NOMO-1 (cell line): ENCODE measurements at regions not wholly inside any gene's neighbourhood (a gene's known extent, or its start where the extent isn't known, plus 50 kb on each side); places are given as distances from the start of the nearest gene placed in this dataset.
A peak's percentile ranks its signal among the peaks of the same experiment; 100 is the strongest.
"Not testable (repeated sequence)": the region's sequence is repeated elsewhere in the genome, so short reads cannot be mapped to it uniquely, and the experiment has no call there.

Source experiments
- DNase-seq, 2 experiments: peaks; one replicate each; lab custom pipeline; 2025; ENCODE audit not compliant: unreplicated experiment in 2 of 2; lab: John Stamatoyannopoulos, UW

DNA sequence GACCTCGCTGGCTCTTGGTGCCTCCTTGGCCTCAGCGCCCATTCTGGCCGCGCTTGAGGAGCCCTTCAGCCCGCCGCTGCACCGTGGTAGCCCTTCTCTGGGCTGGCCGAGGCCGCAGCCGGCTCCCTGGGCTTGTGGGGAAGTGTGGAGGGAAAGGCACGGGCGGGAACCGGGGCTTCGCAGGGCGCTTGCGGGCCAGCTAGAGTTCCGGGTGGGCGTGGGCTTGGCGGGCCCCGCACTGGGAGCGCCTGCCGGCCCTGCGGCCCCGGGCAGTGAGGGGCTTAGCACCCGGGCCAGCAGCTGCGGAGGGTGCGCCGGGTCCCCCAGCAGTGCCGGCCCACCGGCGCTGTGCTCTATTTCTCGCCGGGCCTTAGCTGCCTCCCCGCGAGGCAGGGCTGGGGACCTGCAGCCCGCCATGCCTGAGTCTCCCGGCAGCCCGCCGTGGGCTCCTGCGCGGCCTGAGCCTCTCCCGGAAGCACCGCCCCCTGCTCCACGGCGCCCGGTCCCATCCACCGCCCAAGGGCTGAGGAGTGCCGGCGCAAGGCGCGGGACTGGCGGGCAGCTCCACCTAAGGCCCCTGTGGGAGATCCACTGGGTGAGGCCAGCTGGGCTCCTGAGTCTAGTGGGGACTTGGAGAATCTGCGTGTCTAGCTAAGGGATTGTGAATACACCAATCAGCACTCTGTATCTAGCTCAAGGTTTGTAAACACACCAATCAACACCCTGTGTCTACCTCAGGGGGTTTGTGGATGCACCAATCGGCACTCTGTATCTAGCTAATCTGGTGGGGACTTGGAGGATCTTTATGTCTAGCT lies 141.1 kb downstream of the SLCO4C1 start:
- DNase-seq: not testable (repeated sequence)

DNA sequence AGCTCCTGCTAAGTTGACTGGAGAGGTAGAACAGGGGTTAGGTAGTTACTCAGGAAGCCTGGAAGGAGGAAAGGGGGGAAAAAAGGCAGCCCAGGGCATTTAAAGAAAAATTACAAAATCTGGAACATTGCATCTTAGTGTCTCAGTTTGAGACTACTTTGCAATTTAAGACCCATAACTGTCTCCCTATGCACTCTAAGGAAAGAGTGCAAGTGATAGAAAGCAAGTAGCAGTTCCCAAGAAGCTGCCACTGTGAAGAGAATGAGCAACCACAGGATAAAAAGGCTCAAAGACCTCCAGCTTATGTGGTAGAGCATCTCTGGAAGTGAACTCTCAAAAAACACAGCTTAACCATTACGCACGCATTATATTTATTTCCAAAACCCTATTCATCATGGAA lies 141.8 kb downstream of the SLCO4C1 start:
- no peak for DNase-seq

DNA sequence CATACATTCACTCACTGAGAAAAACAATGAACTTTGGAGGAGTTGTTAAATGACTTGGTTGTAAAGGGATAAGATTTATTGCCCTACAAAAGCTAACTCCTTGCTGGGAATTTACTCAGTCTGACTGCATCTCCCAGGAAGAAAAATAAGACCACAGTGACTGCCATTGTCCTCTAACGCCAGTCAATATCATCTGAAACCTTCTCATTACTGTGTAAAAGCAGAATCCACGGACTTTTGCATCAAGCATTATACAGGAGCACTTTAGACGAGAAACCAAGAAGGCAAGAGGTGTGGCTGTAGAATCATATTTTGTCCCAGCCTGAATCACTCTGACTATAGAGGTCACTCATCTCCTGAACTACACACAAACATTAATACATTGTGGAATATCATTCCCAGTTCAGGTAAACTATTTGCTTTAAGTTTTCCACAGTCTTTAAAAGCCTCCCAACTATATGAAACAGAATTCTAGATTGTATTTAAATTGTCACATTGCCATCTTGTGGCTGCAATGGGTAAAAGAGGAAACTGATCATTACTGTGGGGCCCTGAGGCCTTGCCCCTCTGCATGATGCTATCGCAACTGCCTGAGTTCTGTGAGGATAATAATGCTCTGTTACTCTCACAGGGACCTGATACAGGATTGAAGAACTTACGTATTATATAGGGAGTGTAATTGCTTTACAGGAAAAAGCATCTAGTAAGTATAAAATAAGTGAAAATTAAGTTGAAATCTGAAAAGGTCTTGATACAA lies 142.9 kb downstream of the SLCO4C1 start:
- peak; percentile 48 to 63 for DNase-seq

DNA sequence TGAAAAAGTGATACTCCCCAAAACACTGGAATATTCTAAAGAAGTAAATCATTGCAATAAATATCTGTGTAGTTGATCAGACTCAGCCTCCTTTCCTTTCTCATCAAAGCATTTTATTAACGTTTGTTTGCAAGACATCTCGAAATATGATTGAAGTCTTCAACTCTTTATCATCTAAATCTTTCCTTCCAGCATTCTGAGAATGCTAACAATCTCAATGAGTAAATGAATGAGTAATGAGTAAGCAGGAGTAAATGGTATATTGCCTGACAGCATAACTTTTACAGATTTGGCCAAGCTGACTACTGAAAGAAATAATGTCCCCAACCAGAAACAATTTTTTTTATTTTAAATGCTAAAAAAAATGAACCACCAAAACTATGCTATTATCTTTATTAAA lies 157.1 kb downstream of the SLCO4C1 start:
- no peak for DNase-seq

DNA sequence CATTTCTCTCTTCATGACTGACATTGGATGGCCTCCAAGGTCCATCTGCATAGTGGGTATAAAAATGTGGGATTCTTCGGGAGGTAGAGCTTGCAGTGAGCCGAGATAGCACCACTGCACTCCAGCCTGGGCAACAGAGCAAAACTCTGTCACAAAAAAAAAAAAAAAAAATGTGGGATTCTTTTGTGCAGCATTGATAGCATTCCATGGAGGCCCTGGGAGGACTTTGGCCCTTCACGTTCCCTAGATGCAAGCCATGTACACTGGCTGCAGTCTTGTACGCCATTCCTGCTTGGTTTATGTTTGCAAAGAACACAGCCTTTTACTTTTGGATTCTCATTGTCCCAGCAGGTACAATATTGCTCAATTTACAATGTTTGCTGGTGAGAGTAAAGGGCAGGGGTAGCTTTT lies 157.8 kb downstream of the SLCO4C1 start:
- DNase-seq: no peak

DNA sequence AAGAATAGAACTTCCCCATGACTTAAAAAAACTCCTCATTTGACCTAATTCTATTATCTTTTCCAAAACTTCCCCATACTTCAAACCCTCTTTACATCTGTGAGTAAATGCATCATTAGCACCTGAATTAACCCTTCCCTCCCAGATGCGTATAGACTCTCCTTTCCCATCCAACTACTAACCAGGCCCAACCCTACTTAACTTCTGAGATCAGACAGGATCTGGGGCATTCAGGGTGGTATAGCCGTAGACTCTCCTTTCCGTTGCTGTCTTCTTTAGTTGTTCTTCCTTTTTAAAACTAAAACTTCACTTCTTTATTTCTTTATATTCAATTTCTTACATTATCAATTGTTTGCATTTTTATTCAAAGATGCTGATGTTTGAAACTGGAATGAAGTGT lies 165.2 kb downstream of the SLCO4C1 start:
- no peak for DNase-seq

DNA sequence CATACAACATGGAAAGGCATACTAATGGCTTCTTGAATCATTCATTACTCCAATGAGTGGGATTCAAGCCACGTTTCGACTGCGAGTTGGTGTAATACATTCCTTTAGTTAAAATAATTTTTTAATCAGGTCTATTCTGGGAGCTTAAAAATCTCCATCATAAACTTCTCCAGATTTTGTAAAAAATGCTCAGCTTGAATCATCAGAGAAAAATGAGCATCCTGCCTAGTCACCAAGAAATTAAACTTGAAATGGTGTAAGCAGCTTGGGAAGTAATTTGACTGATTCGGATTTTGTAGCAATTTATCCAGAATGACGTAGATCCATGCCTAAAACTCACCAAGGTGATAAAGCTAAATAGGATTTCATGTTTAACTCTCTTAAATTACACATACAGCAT lies 165.7 kb downstream of the SLCO4C1 start:
- DNase-seq: no peak

DNA sequence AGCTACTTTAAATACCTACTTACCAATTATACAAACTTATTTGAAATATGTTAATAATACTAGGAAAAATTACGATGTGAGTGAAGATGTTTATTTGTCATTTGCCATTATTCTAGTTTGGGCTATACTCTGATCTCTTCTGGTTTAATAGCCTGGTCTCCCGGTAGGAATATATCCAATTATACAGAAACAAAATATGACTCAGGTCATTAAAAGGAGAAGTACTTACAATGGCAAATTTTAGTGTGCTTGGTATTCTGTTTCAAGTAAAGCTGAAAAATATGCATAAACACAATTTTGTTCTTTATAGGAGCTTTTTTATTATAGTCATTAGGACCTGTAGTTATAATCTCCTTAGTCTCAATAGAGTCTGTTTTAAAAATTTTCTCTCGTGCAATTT lies 176.8 kb downstream of the SLCO4C1 start:
- no peak for DNase-seq

DNA sequence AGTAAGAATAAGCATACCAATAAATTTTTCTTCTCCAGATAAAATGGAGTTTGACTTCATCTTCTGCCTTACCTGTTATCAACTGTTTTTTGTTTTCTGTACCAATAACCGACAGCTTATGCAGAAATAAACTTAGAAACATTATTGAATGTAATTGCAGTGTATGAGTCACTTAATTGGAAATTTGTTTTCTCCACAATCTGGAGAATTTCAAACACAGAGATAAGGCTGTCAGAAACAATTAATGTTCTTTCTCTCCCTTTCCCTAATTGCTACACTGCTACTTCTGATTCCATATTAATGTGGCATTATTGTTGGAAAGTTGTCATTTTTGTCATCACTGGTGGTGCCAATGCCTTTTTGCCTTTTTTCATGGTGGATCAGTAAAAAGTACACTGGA lies 180.3 kb downstream of the SLCO4C1 start:
- DNase-seq: no peak

DNA sequence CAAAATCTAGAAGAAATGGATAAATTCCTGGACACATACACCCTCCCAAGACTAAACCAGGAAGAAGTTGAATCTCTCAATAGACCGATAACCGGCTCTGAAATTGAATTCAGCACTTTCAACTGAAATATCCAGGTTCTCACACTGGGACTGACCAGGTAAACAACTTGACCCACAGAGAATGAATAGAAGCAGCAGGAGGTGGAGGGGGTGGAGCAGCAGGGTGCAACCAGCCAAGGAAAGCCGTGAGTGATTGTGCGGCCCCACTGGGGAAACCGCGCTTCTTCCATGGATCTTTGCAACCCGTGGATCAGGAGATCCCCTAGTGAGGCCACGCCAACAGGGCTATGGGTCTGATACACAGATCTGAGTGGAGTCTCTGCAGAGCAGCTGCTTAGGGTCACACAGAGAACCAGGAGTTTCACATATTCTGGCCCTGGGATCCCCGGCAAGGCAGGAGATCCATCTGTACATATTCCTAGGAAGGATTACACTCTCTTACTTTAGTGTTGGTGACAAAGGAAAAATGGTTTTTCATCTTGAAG lies 181.5 kb downstream of the SLCO4C1 start:
- DNase-seq: no peak

DNA sequence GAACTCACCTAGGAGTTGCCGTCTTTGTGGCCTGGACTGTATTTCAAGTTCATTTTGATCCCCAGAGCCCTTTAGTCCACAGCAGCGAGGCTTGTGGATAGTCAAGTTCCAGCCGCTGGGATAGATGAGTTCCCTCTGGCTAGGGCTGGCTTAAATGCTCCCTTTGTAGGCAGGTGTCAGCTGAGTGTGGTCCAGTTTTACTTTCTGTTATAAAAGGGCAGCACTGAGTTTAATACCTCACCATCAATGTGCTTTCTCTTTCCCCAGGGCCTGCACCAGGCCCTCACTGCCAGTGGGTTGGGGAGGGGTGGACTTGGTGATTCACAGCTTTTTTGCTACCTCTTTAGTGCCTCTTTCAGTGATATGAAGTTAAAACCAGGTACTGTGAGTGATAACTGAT lies 188.2 kb downstream of the SLCO4C1 start:
- DNase-seq: no peak

DNA sequence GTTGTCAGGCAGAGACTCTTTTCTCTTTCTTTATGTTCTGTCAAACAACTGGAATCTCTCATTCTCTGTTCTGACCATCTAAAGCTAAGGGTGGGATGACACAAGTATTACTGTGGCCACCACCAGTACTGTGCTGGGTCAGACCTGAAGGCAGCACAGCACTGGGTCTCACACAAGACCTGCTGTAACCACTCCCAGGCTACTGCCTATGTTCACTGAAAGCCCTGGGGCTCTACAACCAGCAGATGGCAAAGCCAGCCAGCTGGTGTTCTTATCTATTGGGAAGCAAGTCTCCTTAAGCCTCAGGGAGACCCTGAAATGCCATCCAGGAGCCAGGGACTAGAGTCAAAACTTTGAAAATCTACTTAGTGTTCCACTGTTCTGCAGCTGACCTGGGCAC lies 189.5 kb downstream of the SLCO4C1 start:
- DNase-seq: no peak

DNA sequence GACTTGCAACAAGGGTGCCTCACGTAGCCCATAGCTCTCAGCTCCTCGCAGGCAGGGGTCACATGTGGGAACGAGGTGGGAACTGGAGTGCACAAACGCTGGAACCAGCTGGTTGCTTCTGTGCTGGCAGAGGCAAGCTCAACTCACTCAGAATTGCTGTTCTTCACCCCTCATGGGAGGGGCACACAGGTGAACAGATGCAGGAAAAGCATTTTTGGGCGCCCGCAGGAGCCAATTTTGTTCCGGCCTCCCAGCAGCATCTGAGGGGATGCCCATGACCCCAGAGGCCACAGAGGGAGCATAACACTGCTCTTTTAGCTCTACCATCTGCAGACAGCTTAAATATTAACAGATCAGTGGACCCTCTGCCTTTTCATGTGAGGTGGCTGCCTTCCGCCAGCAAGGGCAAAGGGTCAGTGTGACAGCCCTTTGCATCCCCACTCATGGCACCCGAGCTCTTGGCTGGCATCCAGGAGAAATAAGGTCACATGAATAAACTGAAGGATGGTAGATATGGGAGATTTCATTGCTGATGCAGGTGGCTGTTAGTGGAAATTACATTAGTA lies 196.2 kb downstream of the SLCO4C1 start:
- no peak for DNase-seq

DNA sequence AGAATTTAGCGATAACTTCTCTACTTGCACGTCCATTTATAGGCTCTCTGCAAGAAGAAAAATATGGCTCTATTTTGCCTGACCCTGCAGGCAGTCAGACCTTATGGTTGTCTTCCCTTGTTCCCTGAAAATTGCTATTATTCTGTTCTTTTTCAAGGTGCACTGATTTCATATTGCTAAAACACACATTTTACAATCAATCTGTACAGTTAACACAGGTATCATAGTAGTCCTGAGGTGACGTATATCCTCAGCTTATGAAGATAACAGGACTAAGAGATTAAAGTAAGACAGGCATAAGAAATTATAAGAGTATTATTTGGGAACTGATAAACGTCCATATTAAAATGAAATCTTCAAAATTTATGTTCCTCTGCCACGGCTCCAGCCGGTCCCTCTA lies 197.0 kb downstream of the SLCO4C1 start:
- not testable (repeated sequence) for DNase-seq

DNA sequence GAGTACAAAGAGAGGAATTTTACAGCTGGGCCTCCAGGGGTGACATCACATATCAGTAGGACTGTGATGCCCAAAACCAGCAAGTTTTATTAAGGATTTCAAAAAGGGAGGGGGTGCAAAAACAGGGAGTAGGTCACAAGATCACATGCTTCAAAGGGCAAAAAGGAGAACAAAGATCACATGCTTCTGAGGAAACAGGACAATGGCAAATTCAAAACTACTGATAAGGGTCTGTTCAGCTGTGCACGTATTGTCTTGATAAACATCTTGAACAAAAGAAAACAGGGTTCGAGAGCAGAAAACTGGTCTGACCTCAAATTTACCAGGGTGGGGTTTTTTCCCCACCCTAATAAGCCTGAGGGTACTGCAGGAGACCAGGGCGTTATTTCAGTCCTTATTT lies 197.5 kb downstream of the SLCO4C1 start:
- not testable (repeated sequence) for DNase-seq

DNA sequence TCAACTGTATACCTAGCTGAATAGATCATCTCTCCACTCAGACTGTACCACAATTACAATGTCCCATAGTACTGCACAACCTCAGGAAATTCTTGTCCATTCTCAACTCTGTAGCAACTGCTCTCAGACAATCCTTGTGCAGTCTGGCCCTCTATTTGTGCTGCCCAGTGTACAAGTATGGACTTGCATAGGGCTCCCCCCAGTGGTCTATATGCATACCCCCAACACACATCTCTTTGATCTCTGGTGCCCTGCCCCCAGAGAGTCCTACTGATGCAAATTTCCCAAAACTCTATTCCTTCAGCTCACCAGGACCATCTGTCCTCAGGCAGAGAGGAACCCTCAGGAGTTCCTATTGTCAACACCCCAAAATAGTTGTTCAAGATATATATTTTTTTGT lies 205.3 kb downstream of the SLCO4C1 start:
- peak in 1 of 2 experiments; percentile 36 for DNase-seq

DNA sequence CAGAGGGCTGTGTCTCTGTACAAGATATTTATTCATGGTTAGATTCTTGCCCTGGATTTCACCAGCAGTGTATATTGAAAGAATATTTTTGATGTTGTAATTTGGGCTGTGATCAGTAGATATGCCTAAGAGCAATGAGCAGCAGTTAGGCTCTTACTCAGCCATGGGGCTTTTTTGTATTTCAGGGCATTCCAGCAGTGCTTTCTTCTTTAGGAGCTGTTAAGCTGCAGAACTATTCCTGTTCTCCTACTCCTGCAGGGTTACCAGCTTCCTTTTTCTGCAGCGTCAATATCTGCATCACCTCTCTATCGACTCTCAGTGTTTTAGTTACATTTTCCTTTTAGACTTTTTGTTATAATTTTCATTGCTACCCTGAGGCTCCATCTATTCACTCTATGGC lies 206.2 kb downstream of the SLCO4C1 start:
- DNase-seq: no peak

DNA sequence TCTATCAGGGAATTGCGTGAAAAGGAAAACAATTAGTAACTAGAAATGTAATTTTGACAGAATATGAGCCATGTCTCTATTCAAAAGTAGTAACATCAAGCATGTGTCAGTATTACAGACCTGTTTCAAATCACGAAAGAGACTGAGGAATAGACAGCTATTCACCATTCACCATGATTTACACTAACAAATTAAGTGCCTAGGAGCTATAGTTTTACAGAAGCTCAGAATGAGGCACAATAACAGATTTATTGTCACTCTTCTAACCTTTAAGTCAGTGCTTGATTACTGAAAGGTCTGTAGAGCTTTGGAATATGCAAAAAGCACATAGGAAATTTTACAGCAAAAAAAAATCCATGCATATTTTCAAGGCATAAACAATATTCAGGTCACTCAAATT lies 208.2 kb downstream of the SLCO4C1 start:
- DNase-seq: no peak

DNA sequence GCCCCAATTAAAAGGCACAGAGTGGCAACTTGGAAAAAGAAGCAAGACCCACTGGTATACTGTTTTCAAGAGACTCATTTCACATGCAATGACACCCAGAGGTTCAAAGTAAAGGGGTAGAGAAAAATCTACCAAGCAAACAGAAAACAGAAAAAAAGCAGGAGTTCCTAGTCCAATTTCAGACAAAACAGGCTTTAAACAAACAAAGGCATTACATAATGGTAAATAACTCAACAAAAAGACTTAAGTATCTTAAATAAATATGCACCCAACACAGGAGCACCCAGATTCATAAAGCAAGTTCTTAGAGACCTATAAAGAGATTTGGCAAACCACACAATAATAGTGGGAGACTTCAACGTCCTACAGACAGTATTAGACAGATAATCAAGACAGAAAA lies 215.8 kb downstream of the SLCO4C1 start:
- DNase-seq: no peak

DNA sequence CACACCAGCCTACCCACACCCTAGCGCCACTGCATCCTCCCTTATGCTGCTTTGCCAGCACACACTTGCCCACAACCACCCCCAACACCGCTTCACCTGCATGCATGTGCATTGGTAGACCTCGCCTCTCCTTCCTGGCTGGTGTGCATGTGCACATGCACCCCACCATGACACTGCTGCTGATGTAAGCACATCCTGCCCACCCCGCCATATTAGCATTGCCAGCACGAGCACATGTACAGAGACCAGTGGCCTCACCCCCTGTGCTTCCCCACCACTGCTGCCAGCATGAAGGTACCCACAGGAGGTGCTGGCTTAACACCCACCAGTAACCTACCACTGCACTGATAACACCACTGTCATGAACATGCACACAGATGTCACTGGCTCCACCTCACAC lies 218.2 kb downstream of the SLCO4C1 start:
- DNase-seq: no peak

DNA sequence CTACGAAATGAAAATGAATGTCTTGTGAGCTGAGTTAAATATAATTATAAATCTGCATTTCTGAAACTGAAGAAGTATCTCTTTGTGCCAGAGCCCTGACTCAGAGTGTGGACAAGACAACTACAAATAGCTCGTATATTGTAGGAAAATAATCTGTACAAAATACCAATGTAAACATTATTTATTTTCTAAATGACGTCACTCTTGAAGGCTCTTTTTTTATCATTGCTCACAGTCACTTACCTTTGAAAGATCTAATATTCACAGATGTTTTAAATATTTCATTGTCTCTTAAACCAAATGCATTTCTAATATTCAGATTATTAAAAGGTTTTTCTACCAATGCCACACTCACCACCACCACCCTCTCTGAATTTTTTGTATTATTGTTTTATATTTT lies 226.1 kb downstream of the SLCO4C1 start:
- no peak for DNase-seq

DNA sequence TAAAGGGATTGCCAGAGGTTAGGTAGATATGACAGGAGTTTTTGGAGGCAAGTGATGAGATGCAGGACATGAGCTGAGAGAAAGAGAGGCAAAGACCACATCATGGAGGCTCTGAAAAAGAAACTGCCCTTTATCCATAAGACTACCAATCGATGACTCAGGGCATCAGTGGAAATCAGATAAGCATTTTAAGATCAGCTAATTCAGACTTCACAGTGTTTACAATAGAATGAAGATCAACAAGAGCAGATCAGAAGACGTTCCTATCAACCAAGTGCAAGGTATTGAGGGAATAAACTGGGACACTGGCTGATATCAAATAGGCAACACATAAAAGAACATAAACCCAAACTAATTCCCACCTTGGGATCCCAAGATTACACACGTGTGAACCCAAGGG lies 227.2 kb downstream of the SLCO4C1 start:
- DNase-seq: no peak
